K562 (cell line): ENCODE measurements at regions not wholly inside any gene's neighbourhood (a gene's known extent, or its start where the extent isn't known, plus 50 kb on each side); places are given as distances from the start of the nearest gene placed in this dataset.
"Not testable (repeated sequence)": the region's sequence is repeated elsewhere in the genome, so short reads cannot be mapped to it uniquely, and the experiment has no call there.

Experiments
- ATAC-seq: fragments of 200-7000 bp; cut with Tn5 transposase; 3 replicates; pipeline ENCODE4 v1.9.1; 2020; ENCODE audit warnings: moderate library complexity
- BruUV-seq: library from RNA; stranded (reverse); fragments of 400-500 nt; replicated peaks from 2 replicates; lab custom pipeline; 2021; lab: Mats Ljungman, UMichigan
- CTCF ChIA-PET: fragments of 300-600 bp; formaldehyde crosslinking; extraction: SDS; loops from one replicate; lab custom pipeline; 2021; ENCODE audit warnings: low intra/inter-chr PET ratio; lab: Yijun Ruan, JAX
- POLR2A ChIA-PET: fragments of 300-600, 350-650 bp; sonication (Branson Sonifier 250); formaldehyde crosslinking; extraction: SDS; loops from one replicate; lab custom pipeline; 2021; ENCODE audit warnings: antibody characterized with exemption, inconsistent platforms; lab: Yijun Ruan, JAX
- DNase-seq, 4 experiments: peaks; one replicate each; pipeline versions ENCODE4 v3.0.0 to v3.0.0-alpha.2; 2011 to 2018; ENCODE audit warnings: low spot score in 3 of 4, mixed read lengths in 3 of 4; ENCODE audit errors: extremely low read depth in 1 of 4
- FAIRE-seq: peaks from 2 replicates; lab custom pipeline; 2011; peaks lifted over from hg19 to GRCh38; lab: Jason Lieb, UNC
- H2AFZ ChIP-seq: 2 replicates; pipeline ENCODE4 v1.6.0; 2011; ENCODE audit warnings: low read depth, low read length, control low read depth, inconsistent platforms
- H3K27ac ChIP-seq: fragments of 200-600 bp; 3 replicates; pipeline ENCODE4 v1.8.0; 2011; ENCODE audit warnings: low read depth, mild to moderate bottlenecking, control low read depth, inconsistent platforms, low read length, moderate library complexity, mixed read lengths; ENCODE audit errors: extremely low read depth
- H3K27me3 ChIP-seq, 2 experiments: fragments of 300-600 bp in 1 of 2; 2 replicates in 1 of 2; 3 replicates in 1 of 2; pipeline versions ENCODE4 v1.6.0 to v1.8.0; 2011; ENCODE audit warnings: inconsistent platforms in 2 of 2, low read length in 2 of 2, mild to moderate bottlenecking in 1 of 2, mixed read lengths in 1 of 2, moderate library complexity in 1 of 2; ENCODE audit not compliant: control insufficient read depth in 2 of 2, insufficient read depth in 2 of 2
- H3K36me3 ChIP-seq: fragments of 300-600 bp; 3 replicates; pipeline ENCODE4 v1.8.0; 2011; ENCODE audit warnings: mild to moderate bottlenecking, low read length, inconsistent platforms; ENCODE audit not compliant: control insufficient read depth, insufficient read depth
- H3K4me1 ChIP-seq, 2 experiments: fragments of 200-600 bp in 1 of 2; replicated peaks in 1 of 2; 2 replicates in 1 of 2; 3 replicates in 1 of 2; pipeline versions ENCODE4 v1.5.1 to v1.8.0; 2011; ENCODE audit warnings: inconsistent platforms in 2 of 2, low read length in 2 of 2, mild to moderate bottlenecking in 1 of 2, mixed read lengths in 1 of 2, moderate library complexity in 1 of 2; ENCODE audit not compliant: control insufficient read depth in 2 of 2, insufficient read depth in 2 of 2
- H3K4me2 ChIP-seq: 2 replicates; pipeline ENCODE4 v1.6.1; 2011; ENCODE audit warnings: low read length, control low read depth, inconsistent platforms, mixed read lengths; ENCODE audit not compliant: insufficient read depth
- H3K4me3 ChIP-seq: fragments of 200-600 bp; sonication (generic), shearing (Covaris generic); 2 replicates; pipeline ENCODE4 v1.5.1; 2016; ENCODE audit warnings: control low read depth, inconsistent platforms
- H3K79me2 ChIP-seq: fragments of 200-600 bp; 3 replicates; pipeline ENCODE4 v1.8.0; 2011; ENCODE audit warnings: low read length, inconsistent platforms; ENCODE audit not compliant: control insufficient read depth, insufficient read depth
- H3K9ac ChIP-seq, 2 experiments: 2 replicates each; pipeline versions ENCODE4 v1.6.0 to v1.6.1; 2011; ENCODE audit warnings: low read depth in 2 of 2, low read length in 2 of 2, control low read depth in 1 of 2, inconsistent platforms in 1 of 2, mild to moderate bottlenecking in 1 of 2, mixed read lengths in 1 of 2; ENCODE audit not compliant: insufficient read depth in 1 of 2
- H3K9me1 ChIP-seq: one replicate; pipeline ENCODE4 v1.6.0; 2011; ENCODE audit warnings: inconsistent platforms, mild to moderate bottlenecking, low read length, moderate library complexity; ENCODE audit not compliant: control insufficient read depth, insufficient read depth
- H3K9me3 ChIP-seq: replicated peaks from 2 replicates; pipeline ENCODE4 v1.5.1; 2011; ENCODE audit warnings: low read depth, low read length, inconsistent platforms; ENCODE audit not compliant: control insufficient read depth, insufficient read depth
- H4K20me1 ChIP-seq: replicated peaks from 2 replicates; pipeline ENCODE4 v1.6.1; 2011; ENCODE audit warnings: low read length, inconsistent platforms, mixed read lengths; ENCODE audit not compliant: control insufficient read depth, insufficient read depth
- DACH1 ChIP-seq: fragments of 450-650 bp; IDR thresholded peaks from 2 replicates; pipeline ENCODE4 v1.6.1; 2018; ENCODE audit not compliant: partially characterized antibody
- HIVEP1 ChIP-seq: fragments of 250-450 bp; sonication (Bioruptor Pico); IDR thresholded peaks from 2 replicates; pipeline ENCODE4 v1.4.0; 2020; ENCODE audit warnings: mild to moderate bottlenecking
- MCM3 ChIP-seq: fragments of 450-650 bp; IDR thresholded peaks from 2 replicates; pipeline ENCODE4 v1.6.1; 2016
- MTF1 ChIP-seq: fragments of 250-450 bp; sonication (Bioruptor Pico); IDR thresholded peaks from 2 replicates; pipeline ENCODE4 v1.9.0; 2021; ENCODE audit warnings: moderate library complexity, mild to moderate bottlenecking, inconsistent platforms, borderline replicate concordance
- NEUROD1 ChIP-seq: fragments of 150-350 bp; IDR thresholded peaks from 2 replicates; pipeline ENCODE4 v1.6.1; 2014; ENCODE audit warnings: borderline replicate concordance, low read length, low read depth; ENCODE audit not compliant: partially characterized antibody
- RBM34 ChIP-seq: fragments of 200-400 bp; formaldehyde crosslinking; IDR thresholded peaks from 2 replicates; pipeline ENCODE4 v1.6.1; 2018; ENCODE audit warnings: low read length, borderline replicate concordance; ENCODE audit not compliant: insufficient read depth
- SREBF1 ChIP-seq: fragments of 150-350 bp; IDR thresholded peaks from 2 replicates; pipeline ENCODE4 v1.6.1; 2014; ENCODE audit warnings: antibody characterized with exemption, low read depth, low read length, borderline replicate concordance
- THRA ChIP-seq: fragments of 450-650 bp; IDR thresholded peaks from 2 replicates; pipeline ENCODE4 v1.6.1; 2017; ENCODE audit warnings: mild to moderate bottlenecking, moderate library complexity
- WGBS: fragments of 100-300 bp; shearing (Covaris generic); methylation state at CpG from one replicate; pipeline ENCODE4 v1.1.6; 2016; ENCODE audit warnings: low coverage, mixed read lengths; ENCODE audit not compliant: insufficient coverage; ENCODE audit errors: missing lambda C conversion rate; 5-methylcytosine and 5-hydroxymethylcytosine counted together
- in situ Hi-C: fragments of 300-500 bp; cut with MboI; formaldehyde crosslinking; loops from 4 replicates; pipeline ENCODE4 v1.15.0; 2018; ENCODE audit warnings: inconsistent platforms, mixed read lengths
- intact Hi-C: fragments of 100-400 bp; cut with micrococcal nuclease; formaldehyde crosslinking; loops from 2 replicates; pipeline ENCODE4 v1.14.2; 2022

GRCh38 chr6:97977084-97977483, 694.1 kb upstream of the MMS22L start (continued):
- TF ChIP-seq HIVEP1 (CRISPR knock-in tag) (no peak), SREBF1 (no peak)

GRCh38 chr6:97978855-97979271, 695.8 kb upstream of the MMS22L start:
- TF ChIP-seq MCM3 (no peak), THRA (no peak), DACH1 (no peak), NEUROD1 (no peak), RBM34 (no peak), MTF1 (CRISPR knock-in tag) (no peak)
- no peak for FAIRE-seq

GRCh38 chr6:97979285-97979684, 696.3 kb upstream of the MMS22L start:
- H3K9me1 ChIP-seq, H3K9ac ChIP-seq, H3K4me2 ChIP-seq, ATAC-seq, H3K9me3 ChIP-seq, H3K4me1 ChIP-seq, CTCF ChIA-PET, H2AFZ ChIP-seq, intact Hi-C loops, H3K79me2 ChIP-seq, H3K27ac ChIP-seq, POLR2A ChIA-PET, H3K36me3 ChIP-seq, H3K4me3 ChIP-seq, H4K20me1 ChIP-seq, FAIRE-seq, DNase-seq, BruUV-seq, H3K27me3 ChIP-seq, in situ Hi-C loops: not testable (repeated sequence)
- 0% methylated on average over 14 of the region's 16 CpGs for WGBS

More at GRCh38 chr6:97978855-97979271, 695.8 kb upstream of the MMS22L start:
- in situ Hi-C loops (no loop called here), intact Hi-C loops (no loop called here)
- ATAC-seq = no peak
- no peak overlapping the region for H3K4me2 ChIP-seq
- H2AFZ ChIP-seq = no peak overlapping the region
- H3K27me3 ChIP-seq = no peaks in the 10 kb centered on the region
- no peaks in the 10 kb centered on the region for H3K9me1 ChIP-seq
- H3K36me3 ChIP-seq = no peaks in the 10 kb centered on the region
- H3K4me3 ChIP-seq = no peak overlapping the region
- no peak overlapping the region for H3K27ac ChIP-seq
- BruUV-seq = no TSS peak
- no peak overlapping the region for H3K9ac ChIP-seq
- no peaks in the 10 kb centered on the region; a peak in 1 of 5 replicates for H3K4me1 ChIP-seq
- H3K79me2 ChIP-seq = no peaks in the 10 kb centered on the region
- WGBS = 0% methylated on average over 12 of the region's 15 CpGs
- peak in 1 of 4 experiments; percentile 1 for DNase-seq
- H3K9me3 ChIP-seq = no peaks in the 10 kb centered on the region
- POLR2A ChIA-PET = no interaction called here
- CTCF ChIA-PET = no interaction called here
- no peaks in the 10 kb centered on the region for H4K20me1 ChIP-seq
